LNCAP (cell line): ENCODE measurements at regions not wholly inside any gene's neighbourhood (a gene's known extent, or its start where the extent isn't known, plus 50 kb on each side); places are given as distances from the start of the nearest gene placed in this dataset.

ENCODE experiments used
- TF ChIP-seq, protein P1 (sequence below): fragments of 450-650 bp; IDR thresholded peaks from 2 replicates; pipeline ENCODE4 v1.5.1; 2017; ENCODE audit warnings: mild to moderate bottlenecking

DNA sequence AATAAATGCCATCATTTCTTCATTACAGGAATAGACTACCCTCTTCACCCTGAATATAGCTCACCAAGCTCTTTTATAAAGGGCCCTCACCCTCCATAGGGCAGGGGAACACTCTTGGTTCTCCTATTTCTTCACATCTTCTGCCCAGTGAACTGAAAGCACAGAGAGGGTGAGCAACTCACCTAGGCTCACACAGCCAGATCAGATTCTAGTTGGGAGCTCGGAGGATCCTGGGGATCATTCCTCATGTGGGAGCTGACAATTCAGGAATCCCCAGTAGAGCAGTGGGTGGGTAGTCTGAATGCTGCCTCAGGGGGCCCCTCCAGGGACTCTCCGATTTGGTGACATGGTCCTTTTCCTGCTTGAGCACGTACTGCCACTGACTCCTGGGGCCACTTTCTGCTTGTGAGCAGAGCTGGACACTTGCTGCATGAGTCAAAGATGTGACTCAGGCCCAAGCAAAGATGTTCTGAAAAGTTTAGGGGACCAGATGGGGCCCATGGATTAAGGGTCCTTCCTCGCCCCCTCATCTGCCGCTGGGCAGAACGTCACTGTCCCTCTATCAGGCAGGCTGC lies 63.7 kb upstream of the WNT4 start:
- TF ChIP-seq, protein P1, sequence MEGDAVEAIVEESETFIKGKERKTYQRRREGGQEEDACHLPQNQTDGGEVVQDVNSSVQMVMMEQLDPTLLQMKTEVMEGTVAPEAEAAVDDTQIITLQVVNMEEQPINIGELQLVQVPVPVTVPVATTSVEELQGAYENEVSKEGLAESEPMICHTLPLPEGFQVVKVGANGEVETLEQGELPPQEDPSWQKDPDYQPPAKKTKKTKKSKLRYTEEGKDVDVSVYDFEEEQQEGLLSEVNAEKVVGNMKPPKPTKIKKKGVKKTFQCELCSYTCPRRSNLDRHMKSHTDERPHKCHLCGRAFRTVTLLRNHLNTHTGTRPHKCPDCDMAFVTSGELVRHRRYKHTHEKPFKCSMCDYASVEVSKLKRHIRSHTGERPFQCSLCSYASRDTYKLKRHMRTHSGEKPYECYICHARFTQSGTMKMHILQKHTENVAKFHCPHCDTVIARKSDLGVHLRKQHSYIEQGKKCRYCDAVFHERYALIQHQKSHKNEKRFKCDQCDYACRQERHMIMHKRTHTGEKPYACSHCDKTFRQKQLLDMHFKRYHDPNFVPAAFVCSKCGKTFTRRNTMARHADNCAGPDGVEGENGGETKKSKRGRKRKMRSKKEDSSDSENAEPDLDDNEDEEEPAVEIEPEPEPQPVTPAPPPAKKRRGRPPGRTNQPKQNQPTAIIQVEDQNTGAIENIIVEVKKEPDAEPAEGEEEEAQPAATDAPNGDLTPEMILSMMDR = no peak

DNA sequence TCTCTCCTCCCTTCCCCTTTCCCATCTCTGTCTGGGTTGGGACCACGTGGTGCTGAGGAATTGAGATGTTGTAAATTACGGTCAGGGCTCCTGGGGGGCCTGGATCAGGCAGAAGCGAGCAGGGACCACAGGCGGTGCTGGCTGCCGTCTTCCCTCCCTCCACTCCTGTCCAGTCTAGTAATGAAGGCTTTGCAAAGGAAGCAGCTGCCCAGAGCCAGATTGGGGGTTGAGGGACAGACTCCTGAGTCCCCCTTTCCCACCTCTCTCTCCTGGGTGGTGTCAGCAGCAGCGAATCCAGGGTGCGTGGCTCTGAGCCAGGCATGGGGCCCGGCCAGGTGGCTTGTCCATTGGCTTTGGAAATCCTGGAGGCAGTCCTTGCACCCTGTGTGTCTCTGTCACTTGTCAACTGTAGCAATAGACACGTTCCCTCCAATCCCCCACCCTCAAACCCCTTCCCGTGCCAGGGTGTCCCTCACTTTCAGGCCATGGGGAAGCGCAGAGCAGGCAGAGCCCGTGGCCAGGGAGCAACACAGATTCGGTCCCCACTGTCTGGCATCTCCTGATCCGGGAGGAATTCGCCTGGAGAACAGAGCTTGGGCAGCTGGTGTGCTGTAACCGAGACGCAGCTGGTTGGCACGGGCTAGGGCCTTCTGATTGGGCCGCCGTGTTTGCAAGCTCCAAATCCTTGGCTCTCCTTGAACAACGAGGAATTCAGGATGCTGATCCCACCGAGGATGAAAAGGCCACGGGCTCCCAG lies 64.8 kb upstream of the WNT4 start:
- TF ChIP-seq, protein P1 = no peak

DNA sequence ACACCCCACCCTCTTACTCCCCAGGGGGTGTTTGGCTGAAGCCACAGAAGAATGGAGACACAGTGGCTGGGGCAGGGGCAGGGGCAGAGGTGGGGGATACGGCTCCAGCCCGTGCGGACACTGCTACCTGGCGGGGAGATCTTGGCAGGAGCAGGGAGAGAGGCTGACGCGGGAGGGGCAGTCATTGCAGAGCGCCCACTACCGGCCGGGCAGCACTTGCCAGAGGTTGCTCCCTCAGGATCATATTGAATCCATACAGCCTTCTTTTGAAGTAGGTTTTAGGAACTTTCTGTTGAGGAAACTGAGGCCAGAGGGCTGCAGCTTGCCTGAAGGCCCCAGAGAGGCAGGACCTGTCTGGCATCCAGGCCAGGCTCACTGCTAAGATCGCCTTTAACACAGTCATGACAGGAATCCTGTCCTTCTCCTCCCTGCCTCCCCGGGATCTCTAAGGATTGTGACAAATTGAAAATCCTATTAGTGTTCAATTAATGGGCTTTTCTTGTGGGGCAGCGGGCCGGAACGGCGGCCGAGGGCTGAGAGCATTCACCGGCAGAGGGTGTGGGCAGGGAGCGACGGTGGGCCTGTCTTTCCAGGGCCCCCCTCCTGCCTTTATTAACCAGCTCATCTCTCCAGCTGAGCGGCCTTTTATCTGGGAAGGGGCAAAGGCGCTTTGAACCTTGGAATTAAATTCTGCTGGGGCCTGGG lies 65.5 kb upstream of the WNT4 start:
- TF ChIP-seq, protein P1 = no peak

DNA sequence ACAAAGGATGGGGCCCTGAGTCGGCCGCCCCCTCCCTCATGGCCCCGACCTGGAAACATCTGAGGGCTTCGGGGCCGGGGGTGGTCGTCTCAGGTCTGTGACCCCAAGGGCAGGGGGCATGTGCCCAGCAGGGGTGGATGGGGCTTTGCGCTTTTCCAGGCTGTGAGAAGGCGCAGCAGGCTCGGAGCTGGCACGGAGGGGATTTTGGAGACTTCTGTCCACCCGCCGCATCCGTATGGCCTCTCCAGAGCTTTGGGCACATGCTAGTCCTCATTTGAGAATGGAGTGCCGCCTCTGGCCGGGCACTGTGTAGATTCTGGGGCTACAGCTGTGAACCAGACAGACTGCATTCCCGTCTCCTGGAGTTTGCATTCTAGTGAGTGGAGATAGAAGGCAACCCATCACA lies 66.1 kb upstream of the WNT4 start:
- TF ChIP-seq, protein P1 = no peak

DNA sequence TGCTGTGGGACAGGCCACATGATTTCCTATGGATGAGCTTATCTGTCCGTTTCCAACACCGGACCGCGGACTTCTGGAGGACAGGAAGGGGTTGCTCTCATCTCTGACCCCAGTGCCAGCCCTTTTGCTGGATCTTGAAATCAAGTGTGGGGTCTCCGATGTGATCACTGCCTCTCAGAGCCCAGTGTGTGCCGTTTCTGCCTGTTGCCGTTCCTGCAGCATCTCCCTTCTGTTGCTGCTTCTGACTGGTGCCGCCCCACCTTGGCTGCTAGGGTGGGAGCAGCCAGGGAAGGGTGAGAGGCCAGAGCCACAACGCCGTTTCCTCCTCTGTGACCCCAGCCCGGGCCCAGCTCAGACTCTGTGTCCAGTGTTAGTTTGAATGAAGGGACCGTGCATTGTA lies 67.3 kb upstream of the WNT4 start:
- TF ChIP-seq, protein P1 = no peak

DNA sequence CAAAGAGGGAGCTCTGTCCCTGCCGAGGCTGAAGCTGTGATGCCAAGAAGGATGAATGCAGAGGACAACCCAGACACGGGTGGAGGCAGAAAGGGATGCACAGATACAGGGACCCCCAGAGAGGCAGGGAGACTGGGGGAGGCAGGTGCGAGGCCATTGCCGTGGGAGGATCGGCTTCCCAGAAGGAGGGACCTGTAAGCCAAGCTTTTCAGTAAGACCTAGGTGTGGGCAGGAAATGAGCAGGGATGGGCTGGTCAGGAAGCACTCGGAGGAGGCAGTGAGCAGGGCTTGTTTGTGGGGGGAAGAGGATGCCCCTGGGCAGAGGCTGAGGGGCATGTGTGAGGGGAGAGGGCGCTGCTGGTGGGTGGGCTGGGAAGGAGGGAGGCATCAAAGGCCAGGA lies 67.7 kb upstream of the WNT4 start:
- TF ChIP-seq, protein P1 = no peak

DNA sequence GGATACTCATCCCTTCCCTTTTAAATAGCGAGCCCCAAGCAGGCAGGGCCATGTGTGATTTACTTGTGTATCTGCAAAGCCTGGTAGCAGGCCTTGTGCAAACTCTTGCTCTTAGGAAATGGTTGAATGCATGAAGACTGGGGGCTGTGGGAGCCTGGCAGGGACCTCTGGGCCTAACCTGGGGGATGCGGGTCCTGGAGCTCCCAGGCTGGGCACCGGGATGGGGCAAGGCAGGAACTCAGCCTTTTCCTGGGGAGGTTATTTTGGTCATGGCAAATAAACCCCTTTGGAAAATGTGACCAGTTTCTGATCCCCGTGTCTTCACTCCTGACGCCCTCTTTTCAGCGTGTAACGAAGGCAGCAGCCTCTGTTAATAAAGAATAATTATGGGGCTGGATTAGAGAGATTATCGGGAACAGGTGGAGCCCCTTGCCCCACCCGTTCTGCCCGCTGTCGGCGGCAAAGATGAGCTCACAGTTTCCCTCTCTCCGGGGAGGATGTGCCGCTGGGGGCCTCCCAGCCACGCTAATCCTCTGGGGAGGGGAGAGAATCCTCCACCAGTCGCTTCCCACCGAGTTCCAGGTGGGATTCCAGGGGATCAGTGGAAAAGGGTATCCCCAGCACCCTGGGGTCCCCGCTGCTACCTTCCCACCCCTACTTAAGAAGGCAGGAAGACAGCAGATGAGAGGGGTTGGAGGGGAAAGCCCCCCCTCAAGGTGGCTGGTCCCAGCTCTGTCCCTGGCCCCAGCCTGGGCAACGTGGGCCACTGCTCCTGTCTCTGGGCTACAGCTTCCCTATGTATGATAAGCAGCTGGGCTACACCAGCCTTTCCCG lies 69.7 kb upstream of the WNT4 start:
- TF ChIP-seq, protein P1 = no peak
